ENCODE measurements at regions not wholly inside any gene's neighbourhood (a gene's known extent, or its start where the extent isn't known, plus 50 kb on each side); places are given as distances from the start of the nearest gene placed in this dataset.

- TF ChIP-seq CTCF (IDR thresholded peaks at IDR 0.05), result no peak
- Histone ChIP-seq H3K36me3 (no peaks in the 10 kb centered on the region), H3K27ac (peak overlapping the region; percentile 8 to 47), H3K9me3 (no peaks in the 10 kb centered on the region), H3K4me1 (peaks cover 0 to 6% (median 3%) of the 10 kb centered on the region in 4 donors), H3K4me3 (peak overlapping the region; percentile 43 to 53), H3K27me3 (no peaks in the 10 kb centered on the region)
- intact Hi-C loops (cut with DNase I; ENCODE audit: low total_unique reads), result no loop called here
- no peak for DNase-seq
Observed at GRCh38 chr12:116508145-116509121, 50.7 kb upstream of the MAP1LC3B2 start.
